ENCODE measurements at regions not wholly inside any gene's neighbourhood (a gene's known extent, or its start where the extent isn't known, plus 50 kb on each side); places are given as distances from the start of the nearest gene placed in this dataset.

GRCh38 chr18:33987206-33987605, 237.5 kb downstream of the NOL4 start:
- TF ChIP-seq CTCF (IDR thresholded peaks at IDR 0.05; ENCODE audit: poor library complexity) (no peak), EZH2 (IDR thresholded peaks at IDR 0.05; ENCODE audit: borderline replicate concordance) (no peak), EZH2phosphoT487 (IDR thresholded peaks at IDR 0.05; ENCODE audit: low read depth, severe bottlenecking, unreplicated experiment) (no peak)

All from hepatocyte (in vitro differentiated cells).